GM21423 (cell line): ENCODE measurements at regions not wholly inside any gene's neighbourhood (a gene's known extent, or its start where the extent isn't known, plus 50 kb on each side); places are given as distances from the start of the nearest gene placed in this dataset.
A peak's percentile ranks its signal among the peaks of the same experiment; 100 is the strongest.
"Not testable (repeated sequence)": the region's sequence is repeated elsewhere in the genome, so short reads cannot be mapped to it uniquely, and the experiment has no call there.

ENCODE experiments used
- ATAC-seq: cut with Tn5 transposase; IDR thresholded peaks from one replicate; pipeline ENCODE4 v1.9.1; 2021; ENCODE audit warnings: mild to moderate bottlenecking, moderate library complexity; ENCODE audit not compliant: unreplicated experiment

DNA sequence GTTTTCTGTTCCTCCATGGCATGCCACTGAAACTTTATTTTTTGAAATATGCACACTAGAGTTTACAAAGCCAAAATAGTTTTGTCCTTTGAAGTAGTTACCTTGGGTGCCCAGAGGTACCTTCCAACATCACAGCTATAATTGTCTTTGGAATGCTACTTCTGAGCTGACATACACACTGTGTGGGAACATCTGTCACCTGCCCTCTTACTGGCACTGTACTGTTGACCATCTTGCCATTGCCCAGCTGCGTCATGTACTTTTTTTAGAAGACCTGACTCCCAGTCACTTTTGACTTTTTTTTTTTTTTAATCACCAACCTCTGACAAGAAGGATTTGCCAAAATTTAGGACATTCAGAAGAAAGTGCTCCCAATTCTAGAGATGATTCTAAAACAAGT is 200.5 kb upstream of the CXorf66 start:
- no peak for ATAC-seq

GRCh38 chrX:140164391-140164790 is 199.1 kb upstream of the CXorf66 start:
- ATAC-seq = no peak

DNA sequence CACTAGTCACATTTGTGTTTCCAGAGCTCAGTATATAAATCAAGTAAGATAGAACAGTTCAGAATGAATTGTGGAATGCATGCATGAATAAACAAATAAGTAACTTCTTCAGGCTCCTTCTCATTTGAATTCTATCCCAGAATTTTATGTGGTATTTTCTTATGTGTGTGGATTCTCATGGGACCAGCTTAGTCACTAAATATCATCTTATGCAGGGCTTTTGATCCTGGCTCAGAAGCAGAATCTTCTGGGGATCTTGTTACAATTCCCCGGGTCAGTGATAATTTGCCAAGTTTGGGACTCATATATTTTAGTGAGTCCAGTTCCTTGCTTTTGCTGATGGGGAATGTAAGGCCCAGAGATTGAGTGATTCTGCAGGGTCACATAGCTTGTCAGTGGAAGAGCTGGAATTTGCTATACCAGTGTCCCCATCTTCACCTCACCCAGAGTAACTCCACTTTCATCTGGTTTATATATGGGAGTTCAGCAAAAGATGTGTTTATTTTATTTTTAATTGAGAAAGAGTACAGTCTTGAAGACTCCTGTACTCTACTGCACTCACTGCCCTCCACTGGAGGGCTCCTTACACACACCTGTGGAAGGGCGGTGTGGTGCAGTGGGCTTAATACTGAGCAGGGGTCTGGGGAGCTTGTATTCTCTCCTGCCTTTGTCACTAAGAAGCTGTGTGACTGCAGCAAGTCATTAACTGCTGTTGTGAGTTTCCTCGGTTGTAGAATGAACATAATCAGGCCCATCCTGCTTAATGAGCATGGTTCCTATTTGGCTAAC is 198.2 kb upstream of the CXorf66 start:
- ATAC-seq = no peak

DNA sequence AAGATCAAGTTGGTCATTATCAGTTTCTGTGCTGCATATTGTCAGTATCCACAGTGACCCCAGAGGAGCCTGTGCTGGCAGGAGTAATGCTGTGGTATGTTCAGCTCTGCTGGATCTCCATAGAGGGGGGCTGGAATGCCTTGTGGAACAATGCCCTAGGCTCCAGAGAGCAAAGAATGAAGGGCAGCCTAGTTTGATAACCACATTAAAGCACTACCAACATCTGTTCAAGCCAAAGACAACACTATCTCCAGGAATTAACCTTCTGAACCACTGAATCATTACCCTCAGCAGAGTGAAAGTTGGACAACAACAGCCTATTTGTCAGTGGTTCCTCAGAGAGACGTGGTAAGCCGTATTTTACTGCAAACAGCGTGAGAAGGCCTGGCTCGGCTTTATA is 192.3 kb upstream of the CXorf66 start:
- ATAC-seq = no peak

GRCh38 chrX:140157143-140157542 is 191.8 kb upstream of the CXorf66 start:
- ATAC-seq = no peak

DNA sequence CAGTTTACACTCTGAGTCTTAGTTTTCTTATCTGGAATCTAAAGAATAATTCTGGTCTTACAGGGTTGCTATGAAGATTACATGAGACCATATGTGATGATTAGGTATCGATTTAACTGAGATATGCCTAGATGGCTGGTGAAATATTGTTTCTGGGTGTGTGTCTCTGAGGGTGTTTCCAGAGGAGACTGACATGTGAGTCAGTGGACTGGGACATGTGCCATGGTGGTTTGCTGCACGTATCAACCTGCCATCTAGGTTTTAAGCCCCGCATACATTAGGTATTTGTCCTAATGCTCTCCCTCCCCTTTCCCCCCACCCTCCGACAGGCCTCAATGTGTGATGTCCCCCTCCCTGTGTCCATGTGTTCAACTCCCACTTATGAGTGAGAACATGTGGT is 186.0 kb upstream of the CXorf66 start:
- ATAC-seq = no peak

GRCh38 chrX:140149761-140150160 is 184.4 kb upstream of the CXorf66 start:
- no peak for ATAC-seq

GRCh38 chrX:140141444-140142029 is 176.2 kb upstream of the CXorf66 start:
- no peak for ATAC-seq

DNA sequence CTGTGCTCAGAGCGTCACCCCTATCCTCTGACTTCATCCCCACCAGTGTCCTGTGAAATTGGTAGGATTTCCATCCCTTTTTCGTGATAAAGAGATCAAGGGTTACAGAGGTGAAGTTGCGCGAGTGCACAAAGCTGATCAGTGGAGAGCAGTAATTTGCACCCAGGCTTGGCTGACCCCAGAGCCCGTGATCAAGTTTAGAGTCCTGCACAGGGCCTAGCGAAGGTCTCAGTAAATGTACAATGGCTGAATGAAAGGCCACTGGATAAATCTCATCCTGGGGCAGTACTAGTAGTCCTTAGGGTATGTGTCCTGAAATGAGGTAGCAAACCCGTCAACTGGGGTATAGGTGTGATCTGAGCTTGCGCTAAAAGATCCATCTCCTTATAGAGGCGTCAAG is 173.2 kb upstream of the CXorf66 start:
- not testable (repeated sequence) for ATAC-seq

GRCh38 chrX:140138065-140138464 is 172.7 kb upstream of the CXorf66 start:
- not testable (repeated sequence) for ATAC-seq

- no peak for ATAC-seq
Measured at GRCh38 chrX:140132937-140133336, 167.6 kb upstream of the CXorf66 start.

- no peak for ATAC-seq
Measured at GRCh38 chrX:140123446-140123845, 158.1 kb upstream of the CXorf66 start.

GRCh38 chrX:140114059-140114458 is 148.7 kb upstream of the CXorf66 start:
- ATAC-seq = not testable (repeated sequence)

DNA sequence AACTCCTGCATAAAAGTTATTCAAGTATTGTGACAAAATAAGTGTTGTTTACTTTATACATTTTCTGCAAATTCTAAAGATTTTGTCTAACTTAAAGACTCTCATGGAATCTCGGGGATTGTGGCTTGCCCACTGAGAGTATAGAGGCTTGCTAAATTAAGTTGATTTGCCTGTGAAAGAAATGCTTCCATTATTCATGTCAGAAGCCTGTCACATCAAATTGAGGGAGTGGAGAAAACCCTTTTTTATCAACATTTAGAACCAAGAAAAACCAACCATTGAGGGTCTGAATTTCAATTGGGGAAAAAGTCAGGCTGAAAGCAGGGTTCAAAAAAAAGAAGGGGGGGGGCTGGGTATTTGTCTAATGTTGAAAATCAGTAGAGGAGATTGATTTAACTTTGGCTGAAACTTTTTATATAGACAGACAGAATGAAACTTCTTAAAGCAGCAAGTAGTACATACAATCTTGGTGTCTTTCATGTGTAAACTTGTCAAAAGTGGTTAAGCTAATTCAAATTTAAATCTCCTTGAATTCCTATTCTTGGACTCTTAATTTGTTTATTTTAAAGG is 144.8 kb upstream of the CXorf66 start:
- ATAC-seq = no peak

DNA sequence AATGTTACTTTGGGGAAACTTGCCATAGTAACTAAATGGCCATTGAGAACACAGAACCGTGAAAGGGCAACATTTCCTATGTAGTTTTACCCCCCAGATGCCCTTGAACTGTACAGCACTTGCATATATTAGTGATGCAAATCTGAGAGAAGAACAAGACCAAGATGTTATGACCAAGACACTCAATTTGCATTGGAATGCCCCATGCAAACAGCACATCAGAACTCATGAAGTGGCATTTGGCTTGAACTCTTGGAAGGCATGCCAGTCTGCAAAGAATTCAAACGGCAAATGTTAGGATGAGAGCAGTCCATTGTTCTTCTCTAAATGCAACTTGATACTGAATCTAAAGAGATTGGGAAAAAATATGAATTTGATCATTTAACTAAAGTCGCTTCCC is 139.4 kb upstream of the CXorf66 start:
- ATAC-seq = no peak

DNA sequence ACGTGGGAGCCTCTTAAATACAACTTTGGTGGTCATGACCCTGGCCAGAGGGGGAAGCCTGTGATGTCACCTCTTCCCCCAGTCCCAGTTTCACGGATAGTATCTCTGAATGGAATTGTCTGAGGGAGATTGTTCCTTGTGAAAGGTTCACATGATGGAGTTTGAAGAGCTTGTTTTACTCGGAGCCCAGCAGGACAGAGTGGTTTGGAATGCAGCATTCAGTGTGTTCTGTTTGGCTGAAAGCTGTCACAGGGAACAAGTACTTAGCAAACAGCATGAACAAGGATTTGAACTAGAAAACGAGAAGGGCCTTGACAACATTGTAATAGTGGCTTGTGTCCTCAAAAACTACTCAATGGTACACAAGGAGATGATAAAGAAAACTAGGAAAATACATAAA is 133.9 kb upstream of the CXorf66 start:
- ATAC-seq = no peak

- ATAC-seq = no peak
Measured at GRCh38 chrX:140092121-140092520, 126.8 kb upstream of the CXorf66 start.

GRCh38 chrX:140091125-140091886 is 126.0 kb upstream of the CXorf66 start:
- peak; percentile 78 for ATAC-seq

DNA sequence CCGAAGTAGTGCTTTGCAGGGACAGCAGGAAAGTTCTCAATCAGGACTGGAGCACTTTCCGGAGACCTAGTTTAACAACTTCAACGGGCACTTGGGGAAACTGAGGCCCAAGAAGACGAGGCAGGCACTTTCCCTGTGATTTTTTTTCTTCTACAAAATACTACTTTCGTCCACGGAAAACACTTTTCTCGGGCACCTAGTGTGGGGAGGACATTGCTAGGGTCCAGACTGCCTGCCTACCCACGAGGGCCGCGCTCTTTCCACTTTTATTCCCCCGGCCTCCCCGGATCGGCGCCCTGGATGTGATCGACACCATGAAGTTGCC is 125.4 kb upstream of the CXorf66 start:
- ATAC-seq = no peak

DNA sequence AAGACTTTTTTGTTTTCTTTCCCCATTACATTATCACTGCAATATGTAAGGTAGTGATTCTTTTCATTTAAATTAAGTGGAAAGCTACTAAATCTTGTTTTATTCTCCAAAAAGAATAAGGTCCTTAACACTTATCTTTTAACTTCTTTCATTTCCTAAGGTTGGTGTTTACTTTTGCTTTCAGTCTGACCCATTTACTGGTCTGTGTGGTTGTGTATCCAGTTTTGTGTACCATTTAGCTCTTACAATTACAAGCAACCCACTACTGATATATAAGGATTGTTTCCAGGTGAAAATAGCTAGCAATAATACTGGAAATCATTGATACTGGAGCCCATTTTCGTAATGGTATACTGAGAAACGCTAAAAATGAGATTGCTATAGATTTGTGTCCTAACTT is 123.1 kb upstream of the CXorf66 start:
- ATAC-seq = no peak

DNA sequence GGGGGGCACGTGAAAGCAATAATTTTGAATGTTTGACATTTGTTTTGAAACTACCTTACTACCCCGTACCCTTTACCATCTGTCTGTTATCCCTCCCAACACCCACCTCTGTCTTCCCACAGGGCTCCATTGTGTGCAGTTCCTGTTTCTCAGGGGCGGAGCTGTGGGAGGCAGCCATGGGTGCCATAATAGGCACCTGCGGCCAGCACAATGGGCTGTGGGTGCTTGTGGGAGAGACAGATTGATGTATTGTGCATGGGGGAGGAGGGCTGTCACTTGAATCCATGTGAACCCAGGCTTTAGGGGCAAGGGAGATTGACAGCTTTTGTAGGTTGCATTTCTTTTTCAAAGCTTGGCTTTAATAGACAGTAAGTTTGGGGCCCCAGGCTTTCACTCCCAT is 122.6 kb upstream of the CXorf66 start:
- ATAC-seq = no peak

DNA sequence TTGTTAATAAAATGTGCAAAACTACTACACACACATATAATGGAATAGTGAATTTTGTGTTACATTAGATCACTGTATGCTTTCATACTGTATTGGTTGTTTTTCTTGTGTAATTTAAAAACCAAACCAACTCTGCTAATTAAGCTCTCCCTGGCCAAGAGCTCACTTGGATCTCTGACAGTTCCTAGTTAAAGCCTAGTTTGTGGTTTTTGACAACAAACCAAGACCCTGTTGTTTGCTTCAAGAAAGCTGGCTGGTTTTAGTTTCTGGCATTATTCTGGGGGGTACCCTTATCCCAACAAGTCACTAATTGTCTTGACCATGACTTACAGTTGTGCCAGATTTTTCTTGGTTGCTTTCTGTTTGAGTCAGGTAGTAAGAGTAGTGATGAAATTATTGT is 121.4 kb upstream of the CXorf66 start:
- no peak for ATAC-seq
